Glomerular visceral epithelial cell (primary cell): ENCODE measurements at regions not wholly inside any gene's neighbourhood (a gene's known extent, or its start where the extent isn't known, plus 50 kb on each side); places are given as distances from the start of the nearest gene placed in this dataset.
"Not testable (repeated sequence)": the region's sequence is repeated elsewhere in the genome, so short reads cannot be mapped to it uniquely, and the experiment has no call there.

Experiments used
- DNase-seq: peaks from one replicate; pipeline ENCODE4 v3.0.0-alpha.2; 2016; ENCODE audit errors: extremely low spot score

DNA sequence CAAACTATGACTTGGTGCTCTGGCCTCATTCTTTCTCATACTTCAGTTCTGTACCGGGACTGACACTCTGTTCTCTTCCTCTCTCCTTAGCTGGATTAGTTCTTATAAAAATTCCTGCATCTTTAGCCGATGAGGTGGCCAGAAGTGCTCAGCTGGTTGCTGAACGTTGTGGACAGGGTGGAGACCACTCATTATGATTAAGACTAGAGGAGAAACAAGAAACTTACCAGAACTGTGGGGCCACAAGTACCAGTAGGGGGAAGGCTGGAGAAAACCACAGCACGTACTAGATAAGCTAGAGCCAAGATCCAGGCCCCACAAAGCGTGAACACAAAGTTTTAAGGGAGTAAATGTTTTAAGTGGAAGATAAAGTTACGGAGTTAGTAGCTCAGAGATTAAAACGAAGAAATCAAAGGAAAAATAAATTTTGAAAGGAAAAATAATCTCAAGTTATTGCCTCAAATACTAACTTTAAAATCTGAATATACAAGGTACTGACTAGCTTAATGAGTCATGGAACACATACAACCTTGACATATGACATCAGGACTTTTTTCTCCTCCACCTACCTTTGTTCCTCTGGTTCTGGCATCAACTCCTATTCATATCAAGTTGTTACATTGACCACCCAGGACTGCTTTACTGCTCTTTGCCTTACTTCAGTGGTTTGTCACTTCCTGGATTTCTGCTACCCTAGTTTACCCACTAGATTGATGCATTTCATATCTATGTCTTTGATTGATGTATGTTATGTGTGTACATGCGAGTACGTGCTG lies 469.0 kb downstream of the TFEC start:
- DNase-seq, result no peak

DNA sequence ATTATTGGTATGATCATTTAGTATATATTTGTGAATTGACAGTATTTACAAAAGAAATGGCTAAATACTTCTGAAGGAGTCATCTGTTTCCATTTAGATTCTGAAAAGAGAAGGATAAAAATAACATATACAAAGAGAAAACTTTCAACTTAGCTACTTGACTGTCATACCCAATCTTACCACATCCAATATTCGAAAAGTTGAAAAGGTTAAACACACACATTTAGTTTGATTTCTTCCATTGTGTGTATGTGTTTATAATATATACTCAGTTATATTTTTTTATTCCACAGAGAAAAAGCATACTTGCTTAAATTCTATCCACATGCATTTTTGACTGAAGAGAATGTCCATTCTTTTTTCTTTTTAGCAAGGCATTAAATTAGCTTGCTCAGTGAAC lies 470.7 kb downstream of the TFEC start:
- DNase-seq, result no peak

DNA sequence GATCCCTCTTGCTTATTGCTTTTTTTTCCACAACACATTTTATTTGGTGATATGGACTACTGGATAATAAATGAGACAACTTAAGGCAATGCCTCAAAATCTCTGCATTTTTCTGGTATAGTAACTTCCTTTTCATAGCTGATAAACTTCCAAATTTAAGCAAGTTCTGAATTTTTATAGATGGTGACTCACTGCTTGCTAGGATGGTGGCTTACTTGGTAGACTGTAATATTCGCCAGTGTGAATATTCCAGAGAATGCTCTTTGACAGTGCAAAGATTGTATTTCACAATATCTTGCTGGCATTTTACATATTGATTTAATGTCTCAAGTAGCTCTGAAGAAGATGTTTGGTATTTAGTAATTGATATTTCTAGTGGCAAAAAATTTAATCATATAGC lies 472.4 kb downstream of the TFEC start:
- no peak for DNase-seq

DNA sequence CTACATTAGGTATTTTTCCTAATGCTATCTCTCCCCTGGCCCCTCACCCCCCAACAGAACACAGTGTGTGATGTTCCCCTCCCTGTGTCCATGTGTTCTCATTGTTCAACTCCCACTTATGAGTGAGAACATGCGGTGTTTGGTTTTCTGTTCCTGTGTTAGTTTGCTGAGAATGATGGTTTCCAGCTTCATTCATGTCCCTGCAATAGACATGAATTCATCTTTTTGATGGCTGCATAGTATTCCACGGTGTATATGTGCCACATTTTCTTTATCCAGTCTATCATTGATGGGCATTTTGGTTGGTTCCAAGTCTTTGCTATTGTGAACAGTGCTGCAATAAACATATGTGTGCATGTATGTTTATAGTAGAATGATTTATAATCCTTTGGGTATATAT lies 473.3 kb downstream of the TFEC start:
- not testable (repeated sequence) for DNase-seq

DNA sequence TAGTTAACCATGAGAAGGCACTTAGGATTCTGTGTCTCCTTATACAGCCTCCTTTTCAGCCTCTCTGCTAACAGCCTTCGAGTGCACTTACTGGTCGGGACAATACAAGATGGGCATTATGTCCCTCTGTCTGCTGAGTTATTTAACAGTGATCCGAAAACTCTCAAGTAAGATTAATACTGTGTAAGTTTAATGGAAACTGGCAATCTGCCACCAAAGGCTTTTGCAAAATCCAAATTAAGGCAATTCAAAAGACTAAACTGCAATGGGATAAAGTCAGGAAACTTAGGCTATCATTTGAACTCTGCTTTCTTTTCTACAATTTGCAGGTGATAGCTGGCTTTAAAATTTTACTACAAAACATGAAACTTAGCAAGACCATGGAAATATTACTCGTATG lies 477.8 kb downstream of the TFEC start:
- DNase-seq, result no peak

- no peak for DNase-seq
Measured at GRCh38 chr7:115549910-115550309, 480.7 kb downstream of the TFEC start.

DNA sequence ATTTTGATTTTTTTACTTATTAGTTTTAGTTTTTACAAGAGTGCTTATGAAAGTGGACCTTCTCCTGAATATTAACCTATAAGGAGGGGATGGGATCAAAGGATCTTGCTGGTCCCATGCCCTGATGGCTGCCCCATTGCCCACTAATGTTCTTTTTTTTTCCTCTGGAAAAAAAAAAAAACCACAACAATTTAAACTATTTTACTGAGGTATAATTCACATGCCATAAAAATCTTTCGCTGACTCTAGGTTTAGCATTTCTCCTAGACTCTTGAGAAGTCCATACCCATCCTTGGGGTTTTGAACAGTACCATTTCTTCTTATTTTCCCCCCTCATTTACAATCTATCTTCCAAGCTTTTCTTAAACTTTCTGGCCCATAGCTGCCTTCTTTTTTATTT lies 481.8 kb downstream of the TFEC start:
- DNase-seq, result peak; percentile 11

GRCh38 chr7:115546790-115547189 lies 483.8 kb downstream of the TFEC start:
- DNase-seq, result no peak

DNA sequence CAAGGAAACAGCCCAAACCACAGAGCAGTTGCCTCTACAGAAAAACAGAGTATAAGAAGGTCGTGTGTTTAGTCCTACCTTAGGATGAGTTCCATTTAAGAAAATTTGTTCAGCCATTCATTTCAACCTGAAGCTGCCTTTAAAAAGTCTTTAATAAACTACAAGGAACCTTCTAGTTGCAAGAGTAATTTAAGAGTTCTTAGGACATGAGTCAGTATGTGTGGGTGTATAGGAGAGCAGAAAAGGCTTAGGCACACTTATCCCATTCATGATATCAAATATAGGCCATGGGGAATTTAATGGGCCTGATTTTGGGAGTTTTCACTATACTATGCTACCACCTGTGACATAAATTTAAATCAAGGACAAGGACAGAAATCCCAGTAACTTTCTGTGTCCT lies 496.8 kb downstream of the TFEC start:
- DNase-seq, result no peak

GRCh38 chr7:115526278-115526677 lies 504.3 kb downstream of the TFEC start:
- DNase-seq, result no peak

GRCh38 chr7:115522174-115522573 lies 508.4 kb downstream of the TFEC start:
- no peak for DNase-seq

DNA sequence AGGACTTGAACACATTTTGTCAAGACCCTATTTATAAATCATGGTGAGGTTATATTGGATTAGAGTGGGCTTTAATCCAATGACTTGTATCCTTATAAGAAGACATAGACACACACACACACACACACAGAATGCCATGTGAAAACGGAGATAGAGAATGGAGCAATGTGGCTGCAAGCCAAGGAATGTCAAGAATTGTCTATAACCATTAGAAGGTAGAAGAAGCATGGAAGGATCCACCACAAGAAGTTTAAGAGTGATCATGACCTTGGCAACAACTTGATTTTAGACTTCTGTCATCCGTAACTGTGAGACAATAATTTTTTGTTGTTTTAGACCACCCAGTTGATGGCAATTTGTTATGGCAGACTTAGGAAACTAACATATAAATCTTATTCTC lies 514.2 kb downstream of the TFEC start:
- peak; percentile 27 for DNase-seq

- no peak for DNase-seq
Measured at GRCh38 chr7:115511330-115511729, 519.2 kb downstream of the TFEC start.

DNA sequence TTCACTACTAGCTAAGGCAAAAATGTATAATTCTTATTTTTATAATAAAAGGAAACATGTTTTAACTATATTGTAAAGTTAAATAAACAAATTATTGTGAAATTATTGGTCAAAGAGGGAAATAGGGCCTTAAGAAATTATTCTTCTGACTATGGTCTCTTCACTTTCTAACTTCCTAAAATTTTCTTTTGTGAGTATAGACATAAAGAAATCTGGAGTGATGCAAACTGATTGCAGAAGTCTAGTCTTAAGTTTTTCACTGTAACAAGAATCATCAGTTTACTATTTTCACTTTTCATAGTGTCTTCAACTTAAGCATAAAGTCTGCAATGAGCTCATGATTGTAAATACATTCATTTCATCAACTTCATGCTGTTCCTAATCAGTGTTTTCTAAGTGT lies 525.4 kb downstream of the TFEC start:
- no peak for DNase-seq

DNA sequence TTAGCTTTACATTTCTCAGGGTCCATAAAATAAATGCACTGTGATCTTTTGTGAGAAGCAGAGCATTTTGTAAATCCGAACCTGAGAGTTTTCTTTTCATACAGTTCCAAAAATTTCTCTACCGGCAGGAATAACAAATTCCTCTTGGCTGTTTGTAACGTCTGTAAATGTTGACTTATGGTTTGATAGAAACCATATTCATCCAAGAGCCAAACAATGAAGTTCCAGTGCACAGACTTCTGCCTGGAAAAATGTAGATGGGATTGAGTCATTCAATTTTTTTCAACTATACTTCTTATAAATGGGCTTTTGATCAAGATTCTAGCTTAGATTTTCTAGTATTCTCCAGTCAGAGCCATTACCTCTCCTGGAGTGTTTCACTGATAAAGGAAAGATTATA lies 530.6 kb downstream of the TFEC start:
- DNase-seq, result no peak

DNA sequence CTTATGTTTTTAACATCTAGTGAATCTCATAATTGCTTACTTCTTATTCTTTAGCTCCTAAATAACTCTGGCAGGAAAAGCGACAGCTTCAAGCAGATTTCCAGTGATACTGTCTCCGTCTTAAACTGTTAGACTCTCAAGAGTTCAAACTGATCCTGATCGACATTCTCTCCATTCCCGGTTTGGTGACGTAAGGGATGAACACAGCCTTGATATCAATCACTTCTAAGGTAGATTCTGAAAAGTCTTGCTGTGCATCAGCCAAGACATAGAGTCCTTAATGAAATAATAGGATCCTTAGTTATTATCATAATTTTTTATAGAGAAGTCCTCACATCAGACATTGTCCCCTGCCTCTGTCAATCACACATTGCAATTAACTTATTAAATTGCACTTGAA lies 534.6 kb downstream of the TFEC start:
- no peak for DNase-seq

DNA sequence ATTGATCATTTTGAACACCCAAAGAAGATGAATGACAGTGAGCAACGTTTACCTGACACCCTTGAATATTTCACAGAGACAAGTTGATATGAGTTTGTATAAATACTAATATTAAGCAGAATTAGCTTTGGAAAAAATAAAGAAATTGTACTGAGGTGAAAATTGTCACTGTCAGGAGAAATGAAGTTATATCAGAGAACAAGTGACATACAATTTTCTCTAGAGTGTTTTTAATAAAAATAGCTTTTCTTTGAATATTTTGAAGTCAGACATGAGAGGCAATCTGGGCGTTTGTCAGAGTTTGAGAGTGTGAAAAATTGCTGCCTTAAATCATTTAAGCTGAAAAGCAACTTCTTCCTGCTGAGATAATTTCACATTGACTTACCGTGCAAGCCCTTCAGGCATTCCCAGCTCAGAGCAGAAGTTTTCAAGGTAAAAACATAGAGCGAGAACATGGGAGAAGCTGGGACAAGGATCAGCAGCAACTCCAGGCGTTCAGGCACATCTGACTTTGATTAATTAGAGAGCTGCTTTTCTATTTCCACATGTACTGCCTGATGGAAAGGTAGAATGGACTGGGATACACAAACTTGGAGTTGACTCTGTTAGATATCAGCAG lies 535.9 kb downstream of the TFEC start:
- no peak for DNase-seq

DNA sequence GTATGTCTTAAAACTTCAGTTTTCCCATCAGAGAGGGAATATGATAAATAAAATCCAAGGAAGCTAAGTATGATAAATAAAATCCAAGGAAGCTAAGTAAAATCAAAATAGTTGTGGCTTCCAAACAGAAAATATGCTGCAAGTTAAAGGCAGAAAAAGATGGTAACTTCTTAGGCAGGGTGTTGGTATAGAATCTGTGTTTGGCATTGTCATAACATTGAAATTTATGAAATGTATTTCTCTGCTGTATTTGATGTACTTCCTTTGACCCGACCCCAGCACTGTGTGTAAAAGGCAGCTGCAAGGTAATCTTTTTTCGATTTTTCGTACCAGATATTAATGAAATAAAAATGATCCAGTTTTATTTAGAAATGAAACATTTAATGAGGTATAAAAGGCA lies 537.2 kb downstream of the TFEC start:
- DNase-seq, result no peak

DNA sequence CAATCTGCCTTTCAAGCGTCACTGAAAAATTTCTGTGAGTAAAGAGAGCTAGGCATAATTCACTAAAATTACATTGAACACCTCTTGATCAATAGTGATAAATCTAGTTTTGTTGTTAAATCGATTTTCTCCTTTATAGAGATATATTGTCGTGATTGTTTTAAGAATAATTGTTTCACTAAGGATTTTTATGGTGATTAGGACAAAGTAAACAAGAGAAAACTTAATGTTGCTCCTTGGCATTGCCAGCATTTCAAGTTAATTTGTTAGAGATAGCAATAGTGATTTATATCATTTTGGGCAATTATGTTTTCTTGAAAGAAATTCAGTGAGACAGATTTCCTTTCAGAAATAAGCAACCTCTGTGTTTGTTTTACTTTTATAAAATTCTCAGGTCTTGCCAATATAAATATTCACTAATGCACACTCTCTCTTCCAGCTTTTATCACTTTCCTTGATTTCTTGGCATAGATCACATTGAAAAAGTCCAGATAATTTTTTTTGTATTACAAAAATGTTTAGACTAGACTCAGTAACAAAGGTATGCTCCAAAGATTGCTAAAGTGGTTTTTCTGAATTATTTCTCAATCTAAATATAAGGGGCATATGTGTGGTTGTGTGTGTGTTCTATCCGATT lies 538.7 kb downstream of the TFEC start:
- no peak for DNase-seq

DNA sequence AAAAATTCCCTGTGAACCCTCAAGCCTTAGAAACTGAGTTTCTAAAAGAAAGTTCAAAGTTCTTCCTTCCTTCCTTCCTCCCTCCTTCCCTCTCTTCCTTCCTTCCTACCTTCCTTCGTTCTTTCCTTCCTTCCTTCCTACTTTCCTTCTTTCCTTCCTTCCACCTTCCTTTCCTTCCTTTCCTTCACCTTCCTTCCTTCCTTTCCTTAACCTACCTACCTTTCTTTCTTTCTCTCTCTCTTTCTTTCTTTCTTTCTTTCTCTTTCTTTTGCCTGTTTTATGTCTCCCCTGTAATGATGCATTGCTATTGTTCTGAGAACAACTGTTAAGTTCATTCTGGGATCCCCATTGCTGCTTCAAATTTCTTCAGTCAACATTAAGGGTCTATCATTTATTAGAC lies 551.1 kb downstream of the TFEC start:
- no peak for DNase-seq

- no peak for DNase-seq
Measured at GRCh38 chr7:115478426-115478825, 552.1 kb downstream of the TFEC start.

GRCh38 chr7:115477193-115477651 lies 553.3 kb downstream of the TFEC start:
- DNase-seq, result peak; percentile 4

- no peak for DNase-seq
Measured at GRCh38 chr7:115476671-115477181, 553.8 kb downstream of the TFEC start.
